MM.1S (cell line): ENCODE measurements at regions not wholly inside any gene's neighbourhood (a gene's known extent, or its start where the extent isn't known, plus 50 kb on each side); places are given as distances from the start of the nearest gene placed in this dataset.

ENCODE experiments used
- DNase-seq: peaks from one replicate; pipeline ENCODE4 v3.0.0-alpha.2; 2015
- H2AFZ ChIP-seq: fragments of 300-600 bp; sonication (generic); 2 replicates; pipeline ENCODE4 v1.6.0; 2016; ENCODE audit warnings: antibody characterized with exemption, low read length
- H3F3A ChIP-seq: fragments of 300-600 bp; sonication (generic); 2 replicates; pipeline ENCODE4 v1.6.1; 2016; ENCODE audit warnings: mild to moderate bottlenecking, antibody characterized with exemption, low read length, moderate library complexity, mixed read lengths; ENCODE audit not compliant: insufficient read depth
- H3K27ac ChIP-seq: fragments of 300-600 bp; sonication (generic); 2 replicates; pipeline ENCODE4 v1.5.1; 2016; ENCODE audit warnings: mild to moderate bottlenecking, low read length
- H3K27me3 ChIP-seq: fragments of 300-600 bp; sonication (generic); replicated peaks from 2 replicates; pipeline ENCODE4 v1.6.0; 2016; ENCODE audit warnings: low read length; ENCODE audit not compliant: insufficient read depth
- H3K36me3 ChIP-seq: fragments of 300-600 bp; sonication (generic); replicated peaks from 2 replicates; pipeline ENCODE4 v1.6.1; 2016; ENCODE audit warnings: mild to moderate bottlenecking, low read length, mixed read lengths; ENCODE audit not compliant: insufficient read depth
- H3K4me1 ChIP-seq: fragments of 300-600 bp; sonication (generic); 2 replicates; pipeline ENCODE4 v1.6.1; 2016; ENCODE audit warnings: low read length, mixed read lengths
- H3K4me2 ChIP-seq: fragments of 300-600 bp; sonication (generic); 2 replicates; pipeline ENCODE4 v1.6.0; 2016; ENCODE audit warnings: low read depth, low read length
- H3K4me3 ChIP-seq: fragments of 300-600 bp; sonication (generic); 2 replicates; pipeline ENCODE4 v1.5.1; 2016; ENCODE audit warnings: low read length, mixed read lengths
- H3K79me2 ChIP-seq: fragments of 300-600 bp; sonication (generic); 2 replicates; pipeline ENCODE4 v1.6.1; 2016; ENCODE audit warnings: mixed run types, low read length, mixed read lengths
- H3K9ac ChIP-seq: fragments of 300-600 bp; sonication (generic); 2 replicates; pipeline ENCODE4 v1.6.1; 2016; ENCODE audit warnings: low read length, mixed read lengths
- H3K9me2 ChIP-seq: fragments of 300-600 bp; sonication (generic); replicated peaks from 2 replicates; pipeline ENCODE4 v1.6.1; 2016; ENCODE audit warnings: mild to moderate bottlenecking, low read length, mixed read lengths; ENCODE audit not compliant: insufficient read depth
- H3K9me3 ChIP-seq: fragments of 300-600 bp; sonication (generic); replicated peaks from 2 replicates; pipeline ENCODE4 v1.6.1; 2016; ENCODE audit warnings: mild to moderate bottlenecking, low read length, mixed read lengths; ENCODE audit not compliant: insufficient read depth
- H4K20me1 ChIP-seq: fragments of 300-600 bp; sonication (generic); 2 replicates; pipeline ENCODE4 v1.6.1; 2016; ENCODE audit warnings: mild to moderate bottlenecking, low read length, moderate library complexity, mixed read lengths; ENCODE audit not compliant: insufficient read depth
- CTCF ChIP-seq: fragments of 300-600 bp; sonication (generic); IDR thresholded peaks from 2 replicates; pipeline ENCODE4 v1.5.1; 2016; ENCODE audit warnings: antibody characterized with exemption, low read length, mixed read lengths
- EZH2 ChIP-seq: fragments of 300-600 bp; sonication (generic); optimal IDR thresholded peaks from 2 replicates; pipeline ENCODE3; 2017; ENCODE audit warnings: low read depth, mild to moderate bottlenecking, antibody characterized with exemption, low read length, mixed read lengths
- EZH2phosphoT487 ChIP-seq: fragments of 300-600 bp; sonication (generic); IDR thresholded peaks from 2 replicates; pipeline ENCODE4 v1.6.1; 2018; ENCODE audit warnings: antibody characterized with exemption, low read length

GRCh38 chr3:3366386-3366785, 186.9 kb upstream of the CRBN start:
- no peak for DNase-seq

GRCh38 chr3:3365716-3366115, 186.2 kb upstream of the CRBN start:
- H3K4me3 ChIP-seq: no peak overlapping the region
- TF ChIP-seq EZH2phosphoT487: no peak
- no peak for TF ChIP-seq CTCF
- no peak for TF ChIP-seq EZH2
- DNase-seq: no peak
- H3F3A ChIP-seq: no peaks in the 10 kb centered on the region
- H2AFZ ChIP-seq: no peak overlapping the region
- H3K9ac ChIP-seq: no peak overlapping the region
- no peaks in the 10 kb centered on the region for H3K4me1 ChIP-seq
- no peaks in the 10 kb centered on the region for H3K9me2 ChIP-seq
- H3K4me2 ChIP-seq: no peak overlapping the region
- H3K27ac ChIP-seq: no peak overlapping the region
- no peaks in the 10 kb centered on the region for H3K79me2 ChIP-seq
- no peaks in the 10 kb centered on the region for H3K27me3 ChIP-seq
- H3K9me3 ChIP-seq: no peaks in the 10 kb centered on the region
- H3K36me3 ChIP-seq: no peaks in the 10 kb centered on the region
- no peaks in the 10 kb centered on the region for H4K20me1 ChIP-seq

More at GRCh38 chr3:3366386-3366785, 186.9 kb upstream of the CRBN start:
- Histone ChIP-seq H3K9ac (no peak overlapping the region), H3K36me3 (no peaks in the 10 kb centered on the region), H3K27me3 (no peaks in the 10 kb centered on the region), H2AFZ (no peak overlapping the region), H3K27ac (no peak overlapping the region), H3K4me2 (no peak overlapping the region), H3K4me1 (no peaks in the 10 kb centered on the region), H4K20me1 (no peaks in the 10 kb centered on the region), H3K79me2 (no peaks in the 10 kb centered on the region), H3K4me3 (no peak overlapping the region), H3F3A (no peaks in the 10 kb centered on the region), H3K9me2 (no peaks in the 10 kb centered on the region), H3K9me3 (no peaks in the 10 kb centered on the region)
- TF ChIP-seq EZH2phosphoT487 (no peak), CTCF (no peak), EZH2 (no peak)

- no peaks in the 10 kb centered on the region for H3F3A ChIP-seq
- no peaks in the 10 kb centered on the region for H3K36me3 ChIP-seq
- no peak overlapping the region for H3K9ac ChIP-seq
- H3K27ac ChIP-seq: no peak overlapping the region
- no peak overlapping the region for H3K4me3 ChIP-seq
- no peak overlapping the region for H2AFZ ChIP-seq
- no peaks in the 10 kb centered on the region for H3K9me3 ChIP-seq
- H3K4me1 ChIP-seq: 0 out of 2 replicates have a peak, but pooled peaks cover 5% of the 10 kb centered on the region
- TF ChIP-seq CTCF: no peak
- no peak for TF ChIP-seq EZH2phosphoT487
- TF ChIP-seq EZH2: no peak
- no peak for DNase-seq
- no peaks in the 10 kb centered on the region for H3K9me2 ChIP-seq
- H4K20me1 ChIP-seq: no peaks in the 10 kb centered on the region
- H3K79me2 ChIP-seq: no peaks in the 10 kb centered on the region
- H3K4me2 ChIP-seq: no peak overlapping the region
- no peaks in the 10 kb centered on the region for H3K27me3 ChIP-seq
Observed at GRCh38 chr3:3356846-3357245, 177.4 kb upstream of the CRBN start.
